Activated CD8-positive, alpha-beta T cell treated with anti-CD3 and anti-CD28 coated beads for 36 hours (primary cell): ENCODE measurements at regions not wholly inside any gene's neighbourhood (a gene's known extent, or its start where the extent isn't known, plus 50 kb on each side); places are given as distances from the start of the nearest gene placed in this dataset.

Experiments used
- ATAC-seq: fragments of 200-7000 bp; cut with Tn5 transposase; one replicate; pipeline ENCODE4 v1.10.0; 2021; ENCODE audit warnings: mild to moderate bottlenecking, moderate library complexity
- CTCF ChIA-PET: fragments of 350-600 bp; sonication (Branson Sonifier 250); formaldehyde crosslinking; loops from one replicate; lab custom pipeline; 2021; ENCODE audit warnings: antibody characterized with exemption; lab: Charles Lee
- POLR2A ChIA-PET: fragments of 350-600 bp; sonication (Branson Sonifier 250); formaldehyde crosslinking; loops from one replicate; lab custom pipeline; 2021; ENCODE audit warnings: antibody characterized with exemption; lab: Charles Lee
- DNase-seq: peaks from one replicate; pipeline ENCODE4 v3.0.0-alpha.2; 2020
- H3K27ac Mint-ChIP-seq: one replicate; pipeline ENCODE4 v1.8.0; 2021; ENCODE audit warnings: mild to moderate bottlenecking, mixed read lengths
- H3K27me3 Mint-ChIP-seq: one replicate; pipeline ENCODE4 v1.8.0; 2021; ENCODE audit warnings: mixed read lengths
- H3K36me3 Mint-ChIP-seq: one replicate; pipeline ENCODE4 v1.8.0; 2021; ENCODE audit warnings: low read depth, mixed read lengths
- H3K4me1 Mint-ChIP-seq: one replicate; pipeline ENCODE4 v1.8.0; 2021; ENCODE audit warnings: low read depth, mixed read lengths
- H3K4me3 Mint-ChIP-seq: one replicate; pipeline ENCODE4 v1.8.0; 2021; ENCODE audit warnings: mild to moderate bottlenecking, moderate library complexity, mixed read lengths
- H3K9me3 Mint-ChIP-seq: one replicate; pipeline ENCODE4 v1.8.0; 2021; ENCODE audit warnings: mixed read lengths
- intact Hi-C: fragments of 100-400 bp; cut with micrococcal nuclease; formaldehyde crosslinking; loops from one replicate; pipeline ENCODE4 v1.10.0; 2022
- TF ChIP-seq, protein P1 (sequence below): fragments of 200-600 bp; IDR thresholded peaks from one replicate; pipeline ENCODE4 v1.8.0; 2022; ENCODE audit warnings: antibody characterized with exemption, mild to moderate bottlenecking

DNA sequence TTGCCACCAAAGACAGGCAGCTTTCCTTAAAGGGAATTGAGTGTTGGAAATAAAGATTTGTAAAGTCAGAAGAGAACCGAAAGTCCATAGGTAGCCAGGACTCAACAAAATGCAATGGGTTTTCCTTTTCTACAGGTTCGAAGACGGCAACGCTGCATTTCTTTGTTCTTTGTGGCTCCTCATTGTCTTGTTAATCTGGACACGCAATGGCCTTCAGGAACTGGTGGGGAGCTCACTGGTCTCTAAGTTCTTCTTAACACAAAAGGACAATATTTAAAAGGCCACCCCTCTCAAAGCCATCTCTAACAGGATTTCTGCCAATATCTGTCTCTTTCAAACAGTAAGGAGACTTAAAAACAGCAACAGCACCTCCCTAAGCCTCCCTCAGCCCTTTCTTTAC is 170.6 kb downstream of the RMI1 start:
- CTCF ChIA-PET = interaction anchor here (1.8 kb wide), 1 partner anchor 21 kb away, joined by 8 read pairs; no protein-coding TSS in a partner anchor
- POLR2A ChIA-PET = interaction anchor here (0.6 kb wide), 1 partner anchor 224 kb away, joined by 3 read pairs; no protein-coding TSS in a partner anchor
- H3K4me3 Mint-ChIP-seq = no peak overlapping the region
- TF ChIP-seq, protein P1, sequence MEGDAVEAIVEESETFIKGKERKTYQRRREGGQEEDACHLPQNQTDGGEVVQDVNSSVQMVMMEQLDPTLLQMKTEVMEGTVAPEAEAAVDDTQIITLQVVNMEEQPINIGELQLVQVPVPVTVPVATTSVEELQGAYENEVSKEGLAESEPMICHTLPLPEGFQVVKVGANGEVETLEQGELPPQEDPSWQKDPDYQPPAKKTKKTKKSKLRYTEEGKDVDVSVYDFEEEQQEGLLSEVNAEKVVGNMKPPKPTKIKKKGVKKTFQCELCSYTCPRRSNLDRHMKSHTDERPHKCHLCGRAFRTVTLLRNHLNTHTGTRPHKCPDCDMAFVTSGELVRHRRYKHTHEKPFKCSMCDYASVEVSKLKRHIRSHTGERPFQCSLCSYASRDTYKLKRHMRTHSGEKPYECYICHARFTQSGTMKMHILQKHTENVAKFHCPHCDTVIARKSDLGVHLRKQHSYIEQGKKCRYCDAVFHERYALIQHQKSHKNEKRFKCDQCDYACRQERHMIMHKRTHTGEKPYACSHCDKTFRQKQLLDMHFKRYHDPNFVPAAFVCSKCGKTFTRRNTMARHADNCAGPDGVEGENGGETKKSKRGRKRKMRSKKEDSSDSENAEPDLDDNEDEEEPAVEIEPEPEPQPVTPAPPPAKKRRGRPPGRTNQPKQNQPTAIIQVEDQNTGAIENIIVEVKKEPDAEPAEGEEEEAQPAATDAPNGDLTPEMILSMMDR = no peak
- DNase-seq (no peak), ATAC-seq (no peak)
- intact Hi-C loops = no loop called here
- H3K36me3 Mint-ChIP-seq = no peaks in the 10 kb centered on the region
- peaks cover 1% of the 10 kb centered on the region for H3K27me3 Mint-ChIP-seq
- H3K9me3 Mint-ChIP-seq = no peaks in the 10 kb centered on the region
- H3K27ac Mint-ChIP-seq = no peak overlapping the region
- no peaks in the 10 kb centered on the region for H3K4me1 Mint-ChIP-seq

DNA sequence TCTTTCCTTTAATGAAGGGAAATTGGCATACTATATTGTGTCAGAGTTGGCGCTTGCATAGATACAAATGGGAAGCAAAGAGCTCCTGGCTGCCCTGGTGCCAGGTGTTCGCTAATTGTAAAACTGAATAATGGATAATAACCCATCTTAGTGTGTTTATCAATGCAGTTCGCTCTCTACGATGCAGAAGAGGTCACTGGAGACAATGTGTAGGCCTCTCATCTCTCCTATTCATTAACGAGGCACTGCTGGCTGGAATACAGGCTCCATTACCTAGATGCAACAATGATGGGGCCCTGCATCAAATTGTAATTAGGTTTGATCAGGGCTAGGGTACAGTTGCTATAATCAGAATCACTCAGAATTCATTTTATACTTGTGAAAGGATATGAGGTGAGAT is 171.0 kb downstream of the RMI1 start:
- POLR2A ChIA-PET = interaction anchor here (0.6 kb wide), 1 partner anchor 224 kb away, joined by 3 read pairs; no protein-coding TSS in a partner anchor
- Mint-ChIP-seq H3K27ac (no peak overlapping the region), H3K4me3 (no peak overlapping the region), H3K4me1 (no peaks in the 10 kb centered on the region), H3K9me3 (no peaks in the 10 kb centered on the region), H3K36me3 (no peaks in the 10 kb centered on the region), H3K27me3 (peaks cover 1% of the 10 kb centered on the region)
- CTCF ChIA-PET = interaction anchor here (1.8 kb wide), 1 partner anchor 21 kb away, joined by 8 read pairs; no protein-coding TSS in a partner anchor
- DNase-seq (no peak), ATAC-seq (no peak)
- intact Hi-C loops = no loop called here
- TF ChIP-seq, protein P1 = no peak

DNA sequence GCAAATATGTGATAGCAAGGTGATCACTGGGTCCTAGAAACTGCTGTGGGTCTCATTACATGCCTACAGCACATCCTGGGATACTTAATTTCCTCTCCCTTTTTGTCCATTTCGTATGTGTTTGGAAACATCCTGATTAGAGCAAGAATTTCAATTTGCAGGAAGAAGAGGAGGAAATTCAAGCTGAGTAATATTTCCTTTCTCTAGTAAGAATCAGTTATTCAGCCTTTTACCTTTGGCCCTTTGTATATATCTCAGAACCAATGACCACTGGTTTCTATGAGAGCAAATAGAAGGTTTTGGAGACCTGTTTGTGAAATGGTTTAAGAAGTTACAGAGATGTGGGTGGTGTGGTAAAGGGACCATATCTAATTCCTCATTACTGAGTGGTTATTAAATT is 171.6 kb downstream of the RMI1 start:
- peaks cover 1% of the 10 kb centered on the region for H3K27me3 Mint-ChIP-seq
- H3K27ac Mint-ChIP-seq = no peak overlapping the region
- ChIA-PET CTCF (interaction anchor here (0.8 to 1.8 kb wide), 3 partner anchors 20 to 108 kb away, joined by 3 to 8 read pairs (median 3); no protein-coding TSS in a partner anchor), POLR2A (interaction anchor here (0.6 kb wide), 1 partner anchor 223 kb away, joined by 3 read pairs; no protein-coding TSS in a partner anchor)
- TF ChIP-seq, protein P1 = no peak
- H3K4me1 Mint-ChIP-seq = no peaks in the 10 kb centered on the region
- intact Hi-C loops = no loop called here
- no peak for ATAC-seq
- H3K9me3 Mint-ChIP-seq = no peaks in the 10 kb centered on the region
- H3K4me3 Mint-ChIP-seq = no peak overlapping the region
- DNase-seq = no peak
- no peaks in the 10 kb centered on the region for H3K36me3 Mint-ChIP-seq

DNA sequence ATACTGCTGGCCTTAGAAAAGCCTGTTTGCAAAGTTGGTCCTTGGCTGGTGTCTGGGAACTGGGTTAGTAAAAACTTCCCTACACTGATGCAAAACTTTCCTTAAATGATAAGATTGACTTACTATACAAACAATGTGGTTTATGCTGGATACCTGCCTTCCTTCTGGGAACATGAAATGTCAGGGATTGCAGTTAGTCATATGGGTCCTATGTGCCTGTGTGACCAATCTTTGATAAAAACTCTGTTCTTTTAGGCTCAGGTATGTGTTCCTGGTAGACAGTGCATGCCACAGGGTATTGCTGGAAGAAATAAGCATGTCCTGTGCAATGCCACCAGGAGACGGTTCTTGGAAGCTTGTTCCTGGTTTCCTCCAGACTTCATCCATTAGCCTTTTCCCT is 173.3 kb downstream of the RMI1 start:
- no peaks in the 10 kb centered on the region for H3K36me3 Mint-ChIP-seq
- no peaks in the 10 kb centered on the region for H3K9me3 Mint-ChIP-seq
- H3K4me1 Mint-ChIP-seq = no peaks in the 10 kb centered on the region
- no peak overlapping the region for H3K27ac Mint-ChIP-seq
- H3K4me3 Mint-ChIP-seq = no peak overlapping the region
- no peak for DNase-seq
- POLR2A ChIA-PET = no interaction called here
- no peak for ATAC-seq
- H3K27me3 Mint-ChIP-seq = peaks cover 3% of the 10 kb centered on the region
- TF ChIP-seq, protein P1 = no peak
- intact Hi-C loops = no loop called here
- CTCF ChIA-PET = interaction anchor here (1.0 to 1.4 kb wide), 2 partner anchors 19 to 107 kb away, joined by 4 to 6 read pairs; no protein-coding TSS in a partner anchor

DNA sequence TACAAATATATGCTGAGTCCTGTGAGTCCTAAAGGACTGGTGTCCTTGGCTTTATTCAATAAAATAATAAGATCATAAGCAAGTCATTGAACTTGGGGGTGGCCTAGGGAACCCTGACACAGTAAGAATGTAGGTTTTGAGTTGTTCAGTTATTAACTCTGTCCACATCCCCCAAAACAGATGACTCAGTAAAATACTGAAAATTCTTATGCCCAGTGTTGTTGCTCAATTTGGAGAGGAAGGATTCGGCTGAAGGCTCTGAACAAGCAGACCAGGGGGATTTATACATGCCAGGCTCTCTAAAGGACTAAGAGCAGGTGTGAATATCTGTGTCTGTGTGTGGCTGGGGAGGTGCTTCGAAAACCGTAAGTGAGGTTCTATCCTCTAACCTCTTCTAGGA is 173.7 kb downstream of the RMI1 start:
- TF ChIP-seq, protein P1 = no peak
- H3K4me3 Mint-ChIP-seq = no peak overlapping the region
- ATAC-seq = no peak
- intact Hi-C loops = no loop called here
- H3K36me3 Mint-ChIP-seq = no peaks in the 10 kb centered on the region
- ChIA-PET CTCF (interaction anchor here (1.0 to 1.4 kb wide), 3 partner anchors 17 to 107 kb away, joined by 4 to 6 read pairs (median 5); no protein-coding TSS in a partner anchor), POLR2A (no interaction called here)
- peaks cover 6% of the 10 kb centered on the region for H3K27me3 Mint-ChIP-seq
- no peak for DNase-seq
- H3K4me1 Mint-ChIP-seq = no peaks in the 10 kb centered on the region
- H3K9me3 Mint-ChIP-seq = no peaks in the 10 kb centered on the region
- H3K27ac Mint-ChIP-seq = no peak overlapping the region
